HepG2 (cell line): ENCODE measurements at regions not wholly inside any gene's neighbourhood (a gene's known extent, or its start where the extent isn't known, plus 50 kb on each side); places are given as distances from the start of the nearest gene placed in this dataset.
"Not testable (repeated sequence)": the region's sequence is repeated elsewhere in the genome, so short reads cannot be mapped to it uniquely, and the experiment has no call there.

Experiments
- ATAC-seq: fragments of 200-7000 bp; cut with Tn5 transposase; 3 replicates; pipeline ENCODE4 v1.9.1; 2020; ENCODE audit warnings: mild to moderate bottlenecking, moderate library complexity
- BruUV-seq: library from RNA; stranded (reverse); fragments of 400-500 nt; replicated peaks from 2 replicates; lab custom pipeline; 2021; lab: Mats Ljungman, UMichigan
- CTCF ChIA-PET: fragments of 300-600 bp; formaldehyde crosslinking; extraction: SDS; loops from one replicate; lab custom pipeline; 2021; ENCODE audit warnings: low total read pairs, inconsistent platforms, low intra/inter-chr PET ratio; lab: Yijun Ruan, JAX
- POLR2A ChIA-PET: fragments of 350-600 bp; sonication (Branson Sonifier 250); formaldehyde crosslinking; loops from one replicate; lab custom pipeline; 2020; ENCODE audit warnings: antibody characterized with exemption, inconsistent platforms; lab: Yijun Ruan, JAX
- DNase-seq: peaks from one replicate; pipeline ENCODE4 v3.0.0-alpha.2; 2015; ENCODE audit warnings: low spot score
- FAIRE-seq: peaks from 3 replicates; lab custom pipeline; 2011; peaks lifted over from hg19 to GRCh38; lab: Jason Lieb, UNC
- H2AFZ ChIP-seq: one replicate; pipeline ENCODE4 v1.6.1; 2011; ENCODE audit warnings: low read length, inconsistent platforms
- H3K27ac ChIP-seq: fragments of 300-600 bp; 3 replicates; pipeline ENCODE4 v1.8.0; 2011; ENCODE audit warnings: mixed run types, mild to moderate bottlenecking, mixed read lengths, low read length, inconsistent platforms; ENCODE audit not compliant: insufficient read depth; ENCODE audit errors: extremely low read length
- H3K27me3 ChIP-seq, 2 experiments: fragments of 200-600 bp in 1 of 2; 2 replicates in 1 of 2; 3 replicates in 1 of 2; pipeline versions ENCODE4 v1.6.0 to v1.8.0; 2011; ENCODE audit warnings: low read length in 2 of 2, mild to moderate bottlenecking in 2 of 2, moderate library complexity in 2 of 2, inconsistent platforms in 1 of 2; ENCODE audit not compliant: insufficient read depth in 2 of 2, control insufficient read depth in 1 of 2
- H3K36me3 ChIP-seq, 2 experiments: fragments of 200-600 bp in 1 of 2; replicated peaks in 1 of 2; 2 replicates in 1 of 2; 3 replicates in 1 of 2; pipeline versions ENCODE4 v1.5.1 to v1.8.0; 2011; ENCODE audit warnings: low read length in 2 of 2, inconsistent platforms in 1 of 2; ENCODE audit not compliant: insufficient read depth in 2 of 2, control insufficient read depth in 1 of 2
- H3K4me1 ChIP-seq: 2 replicates; pipeline ENCODE4 v1.5.1; 2012; ENCODE audit warnings: low read length, inconsistent platforms; ENCODE audit not compliant: insufficient read depth
- H3K4me2 ChIP-seq: 2 replicates; pipeline ENCODE4 v1.6.0; 2011; ENCODE audit warnings: low read depth, low read length, inconsistent platforms
- H3K4me3 ChIP-seq, 3 experiments: fragments of 200-600 bp in 1 of 3; sonication (generic), shearing (Covaris generic) in 1 of 3; replicated peaks in 1 of 3; 2 replicates each; pipeline ENCODE4 v1.5.1; 2011 to 2016; ENCODE audit warnings: low read length in 3 of 3, inconsistent platforms in 2 of 3, low read depth in 2 of 3, mild to moderate bottlenecking in 2 of 3, control low read depth in 1 of 3, mixed read lengths in 1 of 3; ENCODE audit not compliant: insufficient read depth in 1 of 3
- H3K79me2 ChIP-seq: one replicate; pipeline ENCODE4 v1.6.1; 2011; ENCODE audit warnings: low read length, inconsistent platforms; ENCODE audit not compliant: insufficient read depth
- H3K9ac ChIP-seq: 2 replicates; pipeline ENCODE4 v1.6.0; 2011; ENCODE audit warnings: mild to moderate bottlenecking, low read depth, low read length, inconsistent platforms; ENCODE audit not compliant: insufficient read depth
- H3K9me3 ChIP-seq: 2 replicates; pipeline ENCODE4 v1.5.1; 2012; ENCODE audit warnings: mild to moderate bottlenecking, low read length
- H4K20me1 ChIP-seq: 2 replicates; pipeline ENCODE4 v1.6.0; 2011; ENCODE audit warnings: inconsistent platforms, mild to moderate bottlenecking, low read length, moderate library complexity; ENCODE audit not compliant: insufficient read depth
- AHDC1 ChIP-seq: sonication (generic); formaldehyde crosslinking; IDR thresholded peaks from 2 replicates; pipeline ENCODE4 v1.5.1; 2020; ENCODE audit warnings: mild to moderate bottlenecking, missing genetic modification reagents, borderline replicate concordance
- GATA4 ChIP-seq: sonication (generic); IDR thresholded peaks from 2 replicates; pipeline ENCODE4 v1.6.1; 2016; ENCODE audit warnings: antibody characterized with exemption, low read depth, borderline replicate concordance
- ZNF10 ChIP-seq: sonication (generic); formaldehyde crosslinking; IDR thresholded peaks from 2 replicates; pipeline ENCODE4 v1.4.0; 2020; ENCODE audit warnings: mild to moderate bottlenecking, low read depth, missing genetic modification reagents, borderline replicate concordance
- WGBS: methylation state at CpG from one replicate; pipeline ENCODE4 v1.1.6; 2017; ENCODE audit warnings: low lambda C conversion rate; 5-methylcytosine and 5-hydroxymethylcytosine counted together
- in situ Hi-C: cut with HindIII; loops from 2 replicates; pipeline ENCODE4 v1.10.0; 2017; ENCODE audit warnings: low pct_unique_long_range_greater_than_20kb; ENCODE audit not compliant: extremely low pct_ligation_motif_present
- intact Hi-C: fragments of 100-400 bp; cut with micrococcal nuclease; formaldehyde crosslinking; loops from one replicate; pipeline ENCODE4 v1.10.0; 2022; ENCODE audit not compliant: unreplicated experiment

DNA sequence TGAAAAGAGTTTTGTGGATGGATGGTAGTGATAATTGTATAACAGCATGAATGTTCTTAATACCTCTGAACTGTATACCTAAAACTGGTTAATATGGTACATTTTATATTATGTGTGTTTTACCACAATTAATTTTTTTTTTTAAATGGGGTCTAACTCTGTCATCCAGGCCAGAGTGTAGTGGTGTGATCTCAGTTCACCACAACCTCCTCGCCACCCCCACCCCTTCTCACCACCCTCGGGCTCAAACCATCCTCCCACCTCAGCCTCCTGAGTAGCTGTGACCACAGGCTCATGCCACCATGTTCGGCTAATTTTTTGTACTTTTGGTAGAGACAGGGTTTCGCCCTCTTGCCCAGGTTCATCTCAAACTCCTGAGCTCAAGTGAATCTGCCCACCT, 123.2 kb downstream of the CDRT15L2 start (continued):
- TF ChIP-seq AHDC1 (CRISPR knock-in tag) (no peak), GATA4 (no peak)
- TF ChIP-seq, all 625 proteins: peak for 0

DNA sequence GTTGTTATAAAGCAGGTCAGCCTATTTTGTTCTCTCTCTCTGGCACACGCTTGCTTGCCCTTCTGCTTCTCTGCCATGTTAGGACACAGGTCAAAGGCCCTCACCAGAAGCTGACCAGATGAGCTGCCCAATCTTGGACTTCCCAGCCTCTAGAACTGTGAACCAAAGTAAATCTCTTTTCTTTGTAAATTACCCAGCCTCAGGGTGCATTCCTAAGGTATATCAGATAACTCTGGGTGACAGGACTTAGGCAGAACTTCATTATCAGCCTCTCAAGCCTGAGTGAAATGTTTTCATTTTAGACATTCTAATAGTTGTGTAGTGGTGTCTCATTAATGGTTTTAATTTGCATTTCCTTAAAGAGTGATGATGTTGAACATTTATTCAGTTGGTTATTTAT, 124.3 kb downstream of the CDRT15L2 start:
- ChIA-PET CTCF (no interaction called here), POLR2A (no interaction called here)
- BruUV-seq: no TSS peak
- Histone ChIP-seq H3K27ac (no peak overlapping the region), H3K9ac (no peak overlapping the region), H3K9me3 (no peaks in the 10 kb centered on the region), H3K4me1 (no peaks in the 10 kb centered on the region), H3K79me2 (no peaks in the 10 kb centered on the region), H3K36me3 (no peaks in the 10 kb centered on the region), H3K4me2 (no peak overlapping the region), H3K4me3 (no peak overlapping the region), H4K20me1 (no peaks in the 10 kb centered on the region), H2AFZ (no peak overlapping the region), H3K27me3 (peaks cover 0 to 8% of the 10 kb centered on the region in 2 experiments; a peak in 1 of 5 replicates)
- intact Hi-C loops (no loop called here), in situ Hi-C loops (no loop called here)
- WGBS: 75% methylated on average over 1 of the region's 1 CpG
- TF ChIP-seq ZNF10: no peak
- DNase-seq (no peak), FAIRE-seq (no peak), ATAC-seq (no peak)

DNA sequence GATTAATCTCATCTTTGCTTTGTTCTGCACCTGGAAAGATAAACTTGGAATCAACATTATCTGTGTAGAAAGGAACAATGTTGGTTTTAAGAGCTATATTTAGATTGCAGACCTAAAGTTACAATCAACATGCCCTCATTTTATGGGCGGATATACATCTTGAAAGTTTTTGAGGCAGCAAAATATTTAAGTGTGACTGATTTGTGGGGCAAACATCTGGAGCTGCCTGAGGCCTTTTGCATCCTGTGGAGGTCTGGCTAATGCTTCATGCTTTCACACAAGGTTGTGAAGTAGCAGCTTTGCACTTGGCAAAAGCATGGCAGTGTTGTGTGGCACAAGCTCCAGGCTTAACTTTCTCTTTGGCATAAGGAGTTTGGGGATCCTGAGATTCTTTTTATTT, 125.7 kb downstream of the CDRT15L2 start:
- H3K27ac ChIP-seq, POLR2A ChIA-PET, H3K4me2 ChIP-seq, H3K4me1 ChIP-seq, FAIRE-seq, H3K9ac ChIP-seq, ATAC-seq, H3K27me3 ChIP-seq, CTCF ChIA-PET, H4K20me1 ChIP-seq, H3K36me3 ChIP-seq, H3K4me3 ChIP-seq, H2AFZ ChIP-seq, DNase-seq, intact Hi-C loops, H3K9me3 ChIP-seq, H3K79me2 ChIP-seq, in situ Hi-C loops, BruUV-seq: not testable (repeated sequence)
- 0% methylated on average over 1 of the region's 1 CpG for WGBS
